ENCODE measurements at regions not wholly inside any gene's neighbourhood (a gene's known extent, or its start where the extent isn't known, plus 50 kb on each side); places are given as distances from the start of the nearest gene placed in this dataset.

GRCh38 chr5:29719171-29719570, 1474.3 kb upstream of the CDH6 start:
- no peak for DNase-seq
- no peak for TF ChIP-seq CTCF (IDR thresholded peaks at IDR 0.05; ENCODE audit: unreplicated experiment)
- intact Hi-C loops (cut with micrococcal nuclease; ENCODE audit: unreplicated experiment) = no loop called here
- no peak overlapping the region for H3K27ac Mint-ChIP-seq (ENCODE audit: unreplicated experiment)
- H3K4me1 Mint-ChIP-seq (ENCODE audit: low read depth, unreplicated experiment) = no peaks in the 10 kb centered on the region
- no peaks in the 10 kb centered on the region for H3K27me3 Mint-ChIP-seq (ENCODE audit: unreplicated experiment)
- no peaks in the 10 kb centered on the region for H3K36me3 Mint-ChIP-seq (ENCODE audit: insufficient read depth, unreplicated experiment)
- peaks cover 17% of the 10 kb centered on the region for H3K9me3 Mint-ChIP-seq (ENCODE audit: low read depth, unreplicated experiment)
- no peak overlapping the region for H3K4me3 Mint-ChIP-seq (ENCODE audit: low read depth, unreplicated experiment)
- BruUV-seq (replicated peaks) = no TSS peak
- CTCF ChIA-PET = interaction anchor here (0.6 kb wide), 1 partner anchor 948 kb away, joined by 3 read pairs; no protein-coding TSS in a partner anchor

- no peak for TF ChIP-seq CTCF (IDR thresholded peaks at IDR 0.05; ENCODE audit: unreplicated experiment)
- Mint-ChIP-seq H3K9me3 (ENCODE audit: low read depth, unreplicated experiment) (peaks cover 13% of the 10 kb centered on the region), H3K27ac (ENCODE audit: unreplicated experiment) (no peak overlapping the region), H3K36me3 (ENCODE audit: insufficient read depth, unreplicated experiment) (no peaks in the 10 kb centered on the region), H3K4me3 (ENCODE audit: low read depth, unreplicated experiment) (no peak overlapping the region), H3K4me1 (ENCODE audit: low read depth, unreplicated experiment) (no peaks in the 10 kb centered on the region), H3K27me3 (ENCODE audit: unreplicated experiment) (no peaks in the 10 kb centered on the region)
- intact Hi-C loops (cut with micrococcal nuclease; ENCODE audit: unreplicated experiment) = no loop called here
- no peak for DNase-seq
- no TSS peak for BruUV-seq (replicated peaks)
- CTCF ChIA-PET = no interaction called here
These were observed 1478.3 kb upstream of the CDH6 start for GRCh38 chr5:29715167-29715566.

- Mint-ChIP-seq H3K36me3 (ENCODE audit: insufficient read depth, unreplicated experiment) (no peaks in the 10 kb centered on the region), H3K9me3 (ENCODE audit: low read depth, unreplicated experiment) (peaks cover 13% of the 10 kb centered on the region), H3K27me3 (ENCODE audit: unreplicated experiment) (no peaks in the 10 kb centered on the region)
These were observed 1490.6 kb upstream of the CDH6 start for GRCh38 chr5:29702875-29703274.

GRCh38 chr5:29701600-29701999, 1491.9 kb upstream of the CDH6 start:
- no peaks in the 10 kb centered on the region for H3K36me3 Mint-ChIP-seq (ENCODE audit: insufficient read depth, unreplicated experiment)
- no peak overlapping the region for H3K27ac Mint-ChIP-seq (ENCODE audit: unreplicated experiment)
- no TSS peak for BruUV-seq (replicated peaks)
- DNase-seq = no peak
- CTCF ChIA-PET = no interaction called here
- H3K4me1 Mint-ChIP-seq (ENCODE audit: low read depth, unreplicated experiment) = no peaks in the 10 kb centered on the region
- no peaks in the 10 kb centered on the region for H3K27me3 Mint-ChIP-seq (ENCODE audit: unreplicated experiment)
- no peak overlapping the region for H3K4me3 Mint-ChIP-seq (ENCODE audit: low read depth, unreplicated experiment)
- intact Hi-C loops (cut with micrococcal nuclease; ENCODE audit: unreplicated experiment) = no loop called here
- no peak for TF ChIP-seq CTCF (IDR thresholded peaks at IDR 0.05; ENCODE audit: unreplicated experiment)
- H3K9me3 Mint-ChIP-seq (ENCODE audit: low read depth, unreplicated experiment) = peaks cover 13% of the 10 kb centered on the region

More at GRCh38 chr5:29702875-29703274, 1490.6 kb upstream of the CDH6 start:
- no peak for TF ChIP-seq CTCF (IDR thresholded peaks at IDR 0.05; ENCODE audit: unreplicated experiment)
- Mint-ChIP-seq H3K27ac (ENCODE audit: unreplicated experiment) (no peak overlapping the region), H3K4me1 (ENCODE audit: low read depth, unreplicated experiment) (no peaks in the 10 kb centered on the region), H3K4me3 (ENCODE audit: low read depth, unreplicated experiment) (no peak overlapping the region)
- intact Hi-C loops (cut with micrococcal nuclease; ENCODE audit: unreplicated experiment) = no loop called here
- CTCF ChIA-PET = no interaction called here
- BruUV-seq (replicated peaks) = no TSS peak
- no peak for DNase-seq
